ENCODE measurements at regions not wholly inside any gene's neighbourhood (a gene's known extent, or its start where the extent isn't known, plus 50 kb on each side); places are given as distances from the start of the nearest gene placed in this dataset.

DNA sequence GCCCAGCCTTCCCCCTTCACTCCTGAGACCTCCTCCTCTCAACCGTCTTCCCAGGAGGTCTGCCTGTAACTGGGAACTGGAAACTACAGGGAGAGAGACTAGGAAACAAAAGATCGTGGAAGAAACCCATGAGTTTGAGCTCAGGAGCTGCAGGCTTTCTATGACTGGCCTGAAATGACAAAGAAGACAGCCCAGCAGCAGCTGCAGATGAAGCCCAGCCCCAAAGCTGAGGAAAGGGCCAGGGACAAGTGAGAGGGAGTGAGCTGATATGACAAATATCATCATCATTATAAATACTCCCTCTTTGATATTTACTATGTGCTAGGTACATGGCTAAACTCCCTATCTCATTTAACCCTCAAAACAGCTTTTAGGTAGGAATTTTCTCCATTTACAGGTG, 142.6 kb upstream of the CTTNBP2NL start:
- Mint-ChIP-seq H3K9me3 (no peaks in the 10 kb centered on the region), H3K27me3 (ENCODE audit: low read depth) (peaks cover 58% of the 10 kb centered on the region), H3K4me1 (peaks cover 2% of the 10 kb centered on the region), H3K27ac (no peak overlapping the region), H3K36me3 (no peaks in the 10 kb centered on the region), H3K4me3 (no peak overlapping the region)
- no peak for DNase-seq (ENCODE audit: low spot score in 2 of 2, unreplicated experiment in 2 of 2)
- TF ChIP-seq, protein P1, sequence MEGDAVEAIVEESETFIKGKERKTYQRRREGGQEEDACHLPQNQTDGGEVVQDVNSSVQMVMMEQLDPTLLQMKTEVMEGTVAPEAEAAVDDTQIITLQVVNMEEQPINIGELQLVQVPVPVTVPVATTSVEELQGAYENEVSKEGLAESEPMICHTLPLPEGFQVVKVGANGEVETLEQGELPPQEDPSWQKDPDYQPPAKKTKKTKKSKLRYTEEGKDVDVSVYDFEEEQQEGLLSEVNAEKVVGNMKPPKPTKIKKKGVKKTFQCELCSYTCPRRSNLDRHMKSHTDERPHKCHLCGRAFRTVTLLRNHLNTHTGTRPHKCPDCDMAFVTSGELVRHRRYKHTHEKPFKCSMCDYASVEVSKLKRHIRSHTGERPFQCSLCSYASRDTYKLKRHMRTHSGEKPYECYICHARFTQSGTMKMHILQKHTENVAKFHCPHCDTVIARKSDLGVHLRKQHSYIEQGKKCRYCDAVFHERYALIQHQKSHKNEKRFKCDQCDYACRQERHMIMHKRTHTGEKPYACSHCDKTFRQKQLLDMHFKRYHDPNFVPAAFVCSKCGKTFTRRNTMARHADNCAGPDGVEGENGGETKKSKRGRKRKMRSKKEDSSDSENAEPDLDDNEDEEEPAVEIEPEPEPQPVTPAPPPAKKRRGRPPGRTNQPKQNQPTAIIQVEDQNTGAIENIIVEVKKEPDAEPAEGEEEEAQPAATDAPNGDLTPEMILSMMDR (IDR thresholded peaks at IDR 0.05; ENCODE audit: unreplicated experiment), result no peak

DNA sequence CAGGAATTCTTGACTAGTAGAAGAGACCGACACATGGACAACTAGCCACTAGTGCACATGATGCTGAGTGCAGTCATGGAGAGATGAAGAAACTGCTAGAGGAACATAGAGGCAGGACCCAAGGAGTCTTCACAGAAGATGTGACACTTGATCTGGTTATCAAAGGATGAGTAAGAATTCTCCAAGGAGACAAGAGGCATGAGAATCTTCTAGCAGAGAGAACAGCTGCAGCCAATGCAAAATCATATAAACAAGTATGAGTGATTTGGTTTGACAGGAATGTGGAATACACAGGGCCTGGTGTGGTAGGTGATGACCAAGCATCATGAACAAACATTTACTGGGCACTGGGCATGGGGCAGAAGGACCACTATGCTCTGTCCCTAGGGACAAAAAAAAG, 140.9 kb upstream of the CTTNBP2NL start:
- Mint-ChIP-seq H3K9me3 (no peaks in the 10 kb centered on the region), H3K27me3 (ENCODE audit: low read depth) (peaks cover 65% of the 10 kb centered on the region), H3K4me3 (no peak overlapping the region), H3K27ac (no peak overlapping the region), H3K4me1 (no peaks in the 10 kb centered on the region), H3K36me3 (no peaks in the 10 kb centered on the region)
- no peak for DNase-seq (ENCODE audit: low spot score in 2 of 2, unreplicated experiment in 2 of 2)
- TF ChIP-seq, protein P1 (IDR thresholded peaks at IDR 0.05; ENCODE audit: unreplicated experiment), result no peak

DNA sequence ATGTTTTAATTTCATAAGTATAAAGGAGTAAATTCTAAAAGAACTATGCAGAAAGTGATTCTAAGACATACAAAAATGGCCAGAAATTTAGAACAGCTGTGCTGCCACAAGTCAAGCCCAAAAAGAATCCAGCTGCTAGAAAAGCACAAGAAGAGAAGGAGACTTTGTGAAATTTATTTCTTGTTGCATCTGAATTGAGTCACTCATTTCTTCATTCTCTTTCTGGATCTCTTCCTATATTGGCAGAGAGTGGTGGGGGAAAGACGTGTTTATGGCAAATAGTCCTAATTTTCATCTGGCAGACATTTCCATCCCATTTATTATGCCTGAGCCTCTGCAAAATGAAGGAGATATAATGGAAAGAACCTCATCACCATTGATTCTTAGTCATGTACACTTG, 139.6 kb upstream of the CTTNBP2NL start:
- TF ChIP-seq, protein P1 (IDR thresholded peaks at IDR 0.05; ENCODE audit: unreplicated experiment), result no peak
- H3K9me3 Mint-ChIP-seq, result no peaks in the 10 kb centered on the region
- H3K27ac Mint-ChIP-seq, result no peak overlapping the region
- H3K27me3 Mint-ChIP-seq (ENCODE audit: low read depth), result peaks cover 67% of the 10 kb centered on the region
- H3K36me3 Mint-ChIP-seq, result no peaks in the 10 kb centered on the region
- H3K4me3 Mint-ChIP-seq, result no peak overlapping the region
- H3K4me1 Mint-ChIP-seq, result no peaks in the 10 kb centered on the region
- no peak for DNase-seq (ENCODE audit: low spot score in 2 of 2, unreplicated experiment in 2 of 2)

DNA sequence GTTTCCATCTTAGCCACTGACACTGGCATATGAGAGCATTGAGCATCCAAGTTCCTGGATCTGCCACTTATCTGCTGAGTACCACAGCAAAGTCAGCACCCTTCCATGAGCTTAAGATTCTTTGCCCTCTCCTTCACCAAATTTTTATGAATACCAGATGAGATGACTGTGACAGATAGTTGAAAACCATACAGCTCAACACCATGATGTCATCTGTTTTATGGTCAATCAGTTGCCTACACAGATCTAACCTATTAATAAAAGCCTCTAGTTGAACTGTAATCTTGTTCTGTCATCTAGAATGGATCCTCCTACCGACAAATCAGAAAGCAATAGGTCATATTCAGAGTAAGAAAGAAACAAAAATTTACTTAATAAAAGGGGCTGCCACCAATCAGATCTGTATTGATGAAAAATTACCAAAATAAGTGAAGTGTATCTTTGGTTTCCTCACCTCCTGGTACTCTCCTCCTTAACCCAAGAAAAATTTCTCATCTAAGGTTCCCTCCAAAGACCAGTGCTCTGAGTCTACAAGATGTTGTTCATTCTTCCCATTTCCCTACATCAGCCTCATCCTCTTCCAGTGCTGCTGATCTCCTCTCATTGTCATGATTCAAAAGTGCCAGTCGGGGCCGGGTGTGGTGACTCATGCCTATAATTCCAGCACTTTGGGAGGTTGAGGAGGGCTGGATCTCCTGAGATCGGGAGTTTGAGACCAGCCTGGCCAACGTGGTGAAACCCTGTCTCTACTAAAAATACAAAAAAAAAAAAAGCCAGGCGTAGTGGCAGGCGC, 138.8 kb upstream of the CTTNBP2NL start:
- Mint-ChIP-seq H3K9me3 (no peaks in the 10 kb centered on the region), H3K27me3 (ENCODE audit: low read depth) (peaks cover 67% of the 10 kb centered on the region), H3K4me1 (no peaks in the 10 kb centered on the region), H3K27ac (no peak overlapping the region), H3K4me3 (no peak overlapping the region), H3K36me3 (no peaks in the 10 kb centered on the region)
- DNase-seq (ENCODE audit: low spot score in 2 of 2, unreplicated experiment in 2 of 2), result no peak
- TF ChIP-seq, protein P1 (IDR thresholded peaks at IDR 0.05; ENCODE audit: unreplicated experiment), result no peak

DNA sequence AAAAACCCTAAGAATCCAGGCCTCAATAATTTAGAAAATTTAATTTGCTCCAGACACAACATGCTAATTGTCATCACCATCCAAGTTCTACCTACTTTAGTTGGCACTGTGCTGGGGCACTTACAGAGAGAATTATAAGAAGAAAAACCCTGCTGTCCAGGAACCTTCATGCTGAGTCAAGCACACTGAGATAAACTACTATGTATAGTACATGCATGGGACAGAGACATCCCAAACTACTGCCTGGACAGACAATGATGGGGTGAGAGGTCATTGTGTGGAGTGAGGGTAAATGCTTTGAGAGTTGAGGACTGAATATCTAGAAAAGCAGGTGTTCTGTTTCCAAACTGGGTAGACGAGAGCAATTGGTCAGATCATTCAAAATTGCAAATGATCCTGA, 135.3 kb upstream of the CTTNBP2NL start:
- peaks cover 52% of the 10 kb centered on the region for H3K27me3 Mint-ChIP-seq (ENCODE audit: low read depth)
- TF ChIP-seq, protein P1 (IDR thresholded peaks at IDR 0.05; ENCODE audit: unreplicated experiment), result no peak
- DNase-seq (ENCODE audit: low spot score in 2 of 2, unreplicated experiment in 2 of 2), result no peak
- H3K4me1 Mint-ChIP-seq, result peaks cover 12% of the 10 kb centered on the region
- H3K36me3 Mint-ChIP-seq, result no peaks in the 10 kb centered on the region
- H3K9me3 Mint-ChIP-seq, result no peaks in the 10 kb centered on the region
- no peak overlapping the region for H3K4me3 Mint-ChIP-seq
- H3K27ac Mint-ChIP-seq, result no peak overlapping the region

Data from mesothelial cell of epicardium (in vitro differentiated cells).